IMR-90 (cell line): ENCODE measurements at regions not wholly inside any gene's neighbourhood (a gene's known extent, or its start where the extent isn't known, plus 50 kb on each side); places are given as distances from the start of the nearest gene placed in this dataset.

ENCODE experiments used
- CHD1 ChIP-seq: IDR thresholded peaks from 2 replicates; pipeline ENCODE4 v1.6.1; 2012; ENCODE audit warnings: low read depth, low read length, improper control_type of control experiment
- CTCF ChIP-seq: conservative IDR thresholded peaks from 2 replicates; pipeline ENCODE4 v1.5.1; 2012; ENCODE audit warnings: mild to moderate bottlenecking, low read depth, low read length, improper control_type of control experiment
- MXI1 ChIP-seq: IDR thresholded peaks from 2 replicates; pipeline ENCODE4 v1.6.1; 2012; ENCODE audit warnings: low read depth, mild to moderate bottlenecking, low read length, moderate library complexity, borderline replicate concordance
- RFX5 ChIP-seq: IDR thresholded peaks from 2 replicates; pipeline ENCODE4 v1.8.0; 2012; ENCODE audit warnings: low read depth, mild to moderate bottlenecking, low read length, moderate library complexity

- no peak for TF ChIP-seq CTCF
- no peak for TF ChIP-seq RFX5
- no peak for TF ChIP-seq MXI1
- TF ChIP-seq CHD1, result no peak
Observed at GRCh38 chr7:17242504-17242903, 55.9 kb upstream of the AHR start.
